CD14-positive monocyte (primary cell): ENCODE measurements at regions not wholly inside any gene's neighbourhood (a gene's known extent, or its start where the extent isn't known, plus 50 kb on each side); places are given as distances from the start of the nearest gene placed in this dataset.

Experiments used
- DNase-seq, 3 donors: peaks; one replicate each; pipeline ENCODE4 v3.0.0-alpha.2; 2011 to 2022
- H2AFZ ChIP-seq: 2 replicates; pipeline ENCODE4 v1.6.0; 2012; ENCODE audit warnings: mild to moderate bottlenecking, low read depth, low read length, inconsistent platforms; ENCODE audit not compliant: insufficient read depth, poor library complexity, severe bottlenecking
- H3K27ac ChIP-seq, 2 donors: 1 replicate in 1 of 2; 2 replicates in 1 of 2; pipeline ENCODE4 v1.5.1; 2012 to 2013; ENCODE audit warnings: low read length in 2 of 2, control low read depth in 1 of 2, inconsistent platforms in 1 of 2, low read depth in 1 of 2, mild to moderate bottlenecking in 1 of 2
- H3K27me3 ChIP-seq, 2 donors: one replicate each; pipeline versions ENCODE4 v1.6.0 to v1.6.1; 2011 to 2013; ENCODE audit warnings: low read length in 2 of 2; ENCODE audit not compliant: control insufficient read depth in 2 of 2, insufficient read depth in 2 of 2
- H3K36me3 ChIP-seq, 2 donors: replicated peaks in 1 of 2; 1 replicate in 1 of 2; 2 replicates in 1 of 2; pipeline versions ENCODE4 v1.5.1 to v1.6.1; 2012 to 2013; ENCODE audit warnings: low read length in 2 of 2, control low read depth in 1 of 2, inconsistent platforms in 1 of 2, mild to moderate bottlenecking in 1 of 2; ENCODE audit not compliant: insufficient read depth in 2 of 2, control insufficient read depth in 1 of 2
- H3K4me1 ChIP-seq, 2 donors: 1 replicate in 1 of 2; 2 replicates in 1 of 2; pipeline versions ENCODE4 v1.5.1 to v1.6.1; 2012 to 2013; ENCODE audit warnings: low read length in 2 of 2, control low read depth in 1 of 2, inconsistent platforms in 1 of 2, mild to moderate bottlenecking in 1 of 2, moderate library complexity in 1 of 2; ENCODE audit not compliant: insufficient read depth in 2 of 2, control insufficient read depth in 1 of 2
- H3K4me2 ChIP-seq: replicated peaks from 2 replicates; pipeline ENCODE3; 2012; ENCODE audit warnings: low read length, moderate library complexity, mild to moderate bottlenecking; ENCODE audit not compliant: poor library complexity, severe bottlenecking; ENCODE audit errors: extremely low read depth
- H3K4me3 ChIP-seq, 3 experiments: fragments of 200-600 bp in 1 of 3; sonication (generic) in 1 of 3; replicated peaks in 1 of 3; 1 replicate in 2 of 3; 2 replicates in 1 of 3; pipeline ENCODE4 v1.5.1; 2011 to 2013; ENCODE audit warnings: low read length in 3 of 3, mild to moderate bottlenecking in 3 of 3, control low read depth in 2 of 3, low read depth in 2 of 3, inconsistent platforms in 1 of 3, moderate library complexity in 1 of 3
- H3K79me2 ChIP-seq: 2 replicates; pipeline ENCODE4 v1.6.0; 2012; ENCODE audit warnings: mild to moderate bottlenecking, control low read depth, inconsistent platforms, low read length, moderate library complexity; ENCODE audit not compliant: insufficient read depth
- H3K9ac ChIP-seq: 2 replicates; pipeline ENCODE4 v1.6.0; 2017; ENCODE audit warnings: low read length, mild to moderate bottlenecking; ENCODE audit not compliant: insufficient read depth, poor library complexity, severe bottlenecking
- H3K9me3 ChIP-seq, 2 donors: replicated peaks in 1 of 2; 1 replicate in 1 of 2; 2 replicates in 1 of 2; pipeline versions ENCODE4 v1.5.1 to v1.6.1; 2012 to 2013; ENCODE audit warnings: low read length in 2 of 2, control low read depth in 1 of 2; ENCODE audit not compliant: control insufficient read depth in 1 of 2, insufficient read depth in 1 of 2
- H4K20me1 ChIP-seq: 2 replicates; pipeline ENCODE4 v1.6.0; 2012; ENCODE audit warnings: mild to moderate bottlenecking, low read length, control low read depth, moderate library complexity; ENCODE audit not compliant: insufficient read depth
- H3K27ac Mint-ChIP-seq, 7 donors: one replicate each; pipeline ENCODE4 v1.8.0; 2020; ENCODE audit warnings: mild to moderate bottlenecking in 7 of 7, mixed read lengths in 7 of 7, moderate library complexity in 6 of 7, inconsistent platforms in 2 of 7
- H3K27me3 Mint-ChIP-seq, 3 donors: one replicate each; pipeline ENCODE4 v1.8.0; 2021 to 2022; ENCODE audit warnings: low read depth in 3 of 3, mild to moderate bottlenecking in 3 of 3, mixed read lengths in 3 of 3, moderate library complexity in 3 of 3, inconsistent platforms in 1 of 3
- H3K36me3 Mint-ChIP-seq, 2 donors: one replicate each; pipeline ENCODE4 v1.8.0; 2020; ENCODE audit warnings: mixed read lengths in 2 of 2, inconsistent platforms in 1 of 2, mild to moderate bottlenecking in 1 of 2
- H3K4me1 Mint-ChIP-seq: one replicate; pipeline ENCODE4 v1.8.0; 2020; ENCODE audit warnings: mild to moderate bottlenecking, mixed read lengths
- H3K4me3 Mint-ChIP-seq, 2 donors: one replicate each; pipeline ENCODE4 v1.8.0; 2020; ENCODE audit warnings: mild to moderate bottlenecking in 2 of 2, mixed read lengths in 2 of 2, moderate library complexity in 1 of 2
- H3K9me3 Mint-ChIP-seq, 7 donors: one replicate each; pipeline ENCODE4 v1.8.0; 2020 to 2022; ENCODE audit warnings: mixed read lengths in 7 of 7, mild to moderate bottlenecking in 6 of 7, moderate library complexity in 6 of 7, inconsistent platforms in 2 of 7
- CTCF ChIP-seq: fragments of 200-600 bp; IDR thresholded peaks from one replicate; pipeline ENCODE4 v1.8.0; 2022; ENCODE audit warnings: antibody characterized with exemption, mild to moderate bottlenecking
- WGBS: methylation state at CpG from one replicate; pipeline ENCODE4 v1.1.5; 2013; ENCODE audit warnings: missing lambda C conversion rate; ENCODE audit not compliant: insufficient coverage; 5-methylcytosine and 5-hydroxymethylcytosine counted together
- intact Hi-C, 2 donors: fragments of 100-400 bp; cut with micrococcal nuclease; formaldehyde crosslinking; loops; one replicate each; pipeline versions ENCODE4 v1.15.0 to v1.15.1; 2023

- Histone ChIP-seq H3K4me1 (no peaks in the 10 kb centered on the region), H3K9me3 (no peaks in the 10 kb centered on the region), H3K4me3 (no peak overlapping the region), H3K4me2 (no peak overlapping the region), H4K20me1 (no peaks in the 10 kb centered on the region), H3K36me3 (no peaks in the 10 kb centered on the region), H3K79me2 (no peaks in the 10 kb centered on the region), H2AFZ (no peak overlapping the region), H3K27me3 (no peaks in the 10 kb centered on the region), H3K9ac (no peak overlapping the region), H3K27ac (no peak overlapping the region)
- TF ChIP-seq CTCF = no peak
- intact Hi-C loops = no loop called here
- peak overlapping the region in 1 of 7 donors; percentile 41 for H3K27ac Mint-ChIP-seq
- H3K4me1 Mint-ChIP-seq = no peaks in the 10 kb centered on the region
- H3K27me3 Mint-ChIP-seq = peaks cover 0 to 1% (median 0%) of the 10 kb centered on the region in 3 donors
- H3K9me3 Mint-ChIP-seq = peaks cover 0 to 7% (median 0%) of the 10 kb centered on the region in 7 donors
- no peak overlapping the region for H3K4me3 Mint-ChIP-seq
- 91% methylated on average over 3 of the region's 3 CpGs for WGBS
- no peaks in the 10 kb centered on the region for H3K36me3 Mint-ChIP-seq
- DNase-seq = no peak
Observed at GRCh38 chr3:193145248-193145647, 95.8 kb upstream of the PLAAT1 start.

- H3K79me2 ChIP-seq = no peaks in the 10 kb centered on the region
- TF ChIP-seq CTCF = no peak
- no peak overlapping the region for H3K4me3 ChIP-seq
- Mint-ChIP-seq H3K27ac (no peak overlapping the region), H3K9me3 (peaks cover 0 to 1% (median 0%) of the 10 kb centered on the region in 7 donors), H3K36me3 (no peaks in the 10 kb centered on the region), H3K4me1 (no peaks in the 10 kb centered on the region), H3K4me3 (no peak overlapping the region), H3K27me3 (peaks cover 0 to 1% (median 0%) of the 10 kb centered on the region in 3 donors)
- no peaks in the 10 kb centered on the region for H3K4me1 ChIP-seq
- H3K4me2 ChIP-seq = no peak overlapping the region
- WGBS = 92% methylated on average over 4 of the region's 5 CpGs
- H3K9ac ChIP-seq = no peak overlapping the region
- no peaks in the 10 kb centered on the region for H3K27me3 ChIP-seq
- H3K27ac ChIP-seq = no peak overlapping the region
- intact Hi-C loops = no loop called here
- no peak overlapping the region for H2AFZ ChIP-seq
- no peaks in the 10 kb centered on the region for H4K20me1 ChIP-seq
- DNase-seq = no peak
- no peaks in the 10 kb centered on the region for H3K9me3 ChIP-seq
- no peaks in the 10 kb centered on the region for H3K36me3 ChIP-seq
Observed at GRCh38 chr3:193148688-193149473, 92.1 kb upstream of the PLAAT1 start.
